Body of pancreas (tissue), 4 donors: ENCODE measurements at regions not wholly inside any gene's neighbourhood (a gene's known extent, or its start where the extent isn't known, plus 50 kb on each side); places are given as distances from the start of the nearest gene placed in this dataset.

ENCODE experiments used
- POLR2A ChIP-seq, 3 donors: fragments of 450-650 bp; IDR thresholded peaks; one replicate each; pipeline ENCODE4 v1.6.1; 2016; ENCODE audit warnings: antibody characterized with exemption in 3 of 3, mild to moderate bottlenecking in 2 of 3
- TF ChIP-seq, protein P1 (sequence below), 7 experiments: fragments of 450-650 bp in 4 of 7; fragments of 200-600 bp in 3 of 7; sonication (generic) in 3 of 7; IDR thresholded peaks; one replicate each; pipeline ENCODE4 v1.5.1; 2016 to 2019; ENCODE audit warnings: antibody characterized with exemption in 7 of 7

DNA sequence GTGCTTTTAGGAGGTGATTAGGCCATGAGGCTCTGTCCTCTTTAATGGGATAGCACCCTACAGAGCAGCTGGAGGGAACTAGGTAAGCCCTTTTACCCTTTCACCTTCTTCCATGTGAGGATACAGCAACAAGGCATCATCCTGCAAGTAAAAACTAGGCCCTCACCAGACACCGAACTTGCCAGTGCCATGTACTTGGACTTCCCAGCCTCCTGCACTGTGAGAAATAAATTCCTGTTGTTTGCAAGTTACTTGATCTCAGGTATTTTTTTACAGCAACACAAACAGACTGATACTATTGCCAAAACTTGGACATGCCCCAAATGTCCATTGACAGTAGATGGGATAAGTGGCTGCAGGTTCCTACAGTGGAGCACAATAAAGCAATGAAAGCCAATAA, 85.8 kb upstream of the MAP1LC3B2 start:
- TF ChIP-seq, protein P1, sequence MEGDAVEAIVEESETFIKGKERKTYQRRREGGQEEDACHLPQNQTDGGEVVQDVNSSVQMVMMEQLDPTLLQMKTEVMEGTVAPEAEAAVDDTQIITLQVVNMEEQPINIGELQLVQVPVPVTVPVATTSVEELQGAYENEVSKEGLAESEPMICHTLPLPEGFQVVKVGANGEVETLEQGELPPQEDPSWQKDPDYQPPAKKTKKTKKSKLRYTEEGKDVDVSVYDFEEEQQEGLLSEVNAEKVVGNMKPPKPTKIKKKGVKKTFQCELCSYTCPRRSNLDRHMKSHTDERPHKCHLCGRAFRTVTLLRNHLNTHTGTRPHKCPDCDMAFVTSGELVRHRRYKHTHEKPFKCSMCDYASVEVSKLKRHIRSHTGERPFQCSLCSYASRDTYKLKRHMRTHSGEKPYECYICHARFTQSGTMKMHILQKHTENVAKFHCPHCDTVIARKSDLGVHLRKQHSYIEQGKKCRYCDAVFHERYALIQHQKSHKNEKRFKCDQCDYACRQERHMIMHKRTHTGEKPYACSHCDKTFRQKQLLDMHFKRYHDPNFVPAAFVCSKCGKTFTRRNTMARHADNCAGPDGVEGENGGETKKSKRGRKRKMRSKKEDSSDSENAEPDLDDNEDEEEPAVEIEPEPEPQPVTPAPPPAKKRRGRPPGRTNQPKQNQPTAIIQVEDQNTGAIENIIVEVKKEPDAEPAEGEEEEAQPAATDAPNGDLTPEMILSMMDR (IDR thresholded peaks at IDR 0.05) = no peak
- TF ChIP-seq POLR2A (IDR thresholded peaks at IDR 0.05) = no peak
